ENCODE measurements at regions not wholly inside any gene's neighbourhood (a gene's known extent, or its start where the extent isn't known, plus 50 kb on each side); places are given as distances from the start of the nearest gene placed in this dataset.
A peak's percentile ranks its signal among the peaks of the same experiment; 100 is the strongest.

GRCh38 chr17:55577687-55578086, 66.4 kb upstream of the SMIM36 start:
- FAIRE-seq (no peak), DNase-seq (ENCODE audit: low read depth, low spot score) (no peak)
- dilution Hi-C loops (cut with MboI; ENCODE audit: extremely low pct_ligation_motif_present, low sequenced_read_pairs): no loop called here
- no peaks in the 10 kb centered on the region for H3K36me3 ChIP-seq (ENCODE audit: control insufficient read depth in 2 of 2, extremely low read depth in 1 of 2, insufficient read depth in 2 of 2, low read length in 2 of 2)
- TF ChIP-seq EZH2 (IDR thresholded peaks at IDR 0.05; ENCODE audit: low read length) (no peak), CTCF (optimal IDR thresholded peaks at IDR 0.05 in 1 of 3, IDR thresholded peaks at IDR 0.05 in 1 of 3, conservative IDR thresholded peaks at IDR 0.05 in 1 of 3; ENCODE audit: extremely low read depth in 1 of 3, insufficient read depth in 2 of 3, low read length in 3 of 3) (no peak)
- no peaks in the 10 kb centered on the region for H3K9me3 ChIP-seq (ENCODE audit: control insufficient read depth, low read depth, low read length)
- H3K27me3 ChIP-seq (ENCODE audit: control insufficient read depth, extremely low read depth, insufficient read depth, low read length): no peaks in the 10 kb centered on the region
- no peak overlapping the region for H3K27ac ChIP-seq (ENCODE audit: control insufficient read depth, insufficient read depth, low read length)
- no peaks in the 10 kb centered on the region for H3K79me2 ChIP-seq (ENCODE audit: control insufficient read depth, insufficient read depth, low read length)
- peaks cover 15% of the 10 kb centered on the region for H3K4me1 ChIP-seq (ENCODE audit: control insufficient read depth, extremely low read depth, insufficient read depth, low read length)
- H4K20me1 ChIP-seq (ENCODE audit: control insufficient read depth, extremely low read depth, insufficient read depth, low read length): no peaks in the 10 kb centered on the region
- no peak overlapping the region for H3K4me3 ChIP-seq (ENCODE audit: control insufficient read depth in 2 of 3, extremely low read depth in 1 of 3, insufficient read depth in 2 of 3, low read depth in 1 of 3, low read length in 3 of 3)
- no peak overlapping the region for H3K4me2 ChIP-seq (ENCODE audit: control insufficient read depth, extremely low read depth, insufficient read depth, low read depth, low read length)
- no peak overlapping the region for H3K9ac ChIP-seq (ENCODE audit: control insufficient read depth, extremely low read depth, insufficient read depth, low read length)
- no peaks in the 10 kb centered on the region for H3K9me1 ChIP-seq (ENCODE audit: control insufficient read depth, extremely low read depth, insufficient read depth, low read length)
- H2AFZ ChIP-seq (ENCODE audit: control insufficient read depth, low read length): no peak overlapping the region

- Histone ChIP-seq H3K9ac (ENCODE audit: control insufficient read depth, extremely low read depth, insufficient read depth, low read length) (no peak overlapping the region), H3K4me1 (ENCODE audit: control insufficient read depth, extremely low read depth, insufficient read depth, low read length) (peaks cover 15% of the 10 kb centered on the region), H3K9me1 (ENCODE audit: control insufficient read depth, extremely low read depth, insufficient read depth, low read length) (no peaks in the 10 kb centered on the region), H3K9me3 (ENCODE audit: control insufficient read depth, low read depth, low read length) (no peaks in the 10 kb centered on the region), H4K20me1 (ENCODE audit: control insufficient read depth, extremely low read depth, insufficient read depth, low read length) (no peaks in the 10 kb centered on the region), H3K27me3 (ENCODE audit: control insufficient read depth, extremely low read depth, insufficient read depth, low read length) (no peaks in the 10 kb centered on the region), H3K79me2 (ENCODE audit: control insufficient read depth, insufficient read depth, low read length) (no peaks in the 10 kb centered on the region), H3K27ac (ENCODE audit: control insufficient read depth, insufficient read depth, low read length) (peak overlapping the region; percentile 26), H3K4me3 (ENCODE audit: control insufficient read depth in 2 of 3, extremely low read depth in 1 of 3, insufficient read depth in 2 of 3, low read depth in 1 of 3, low read length in 3 of 3) (no peak overlapping the region), H2AFZ (ENCODE audit: control insufficient read depth, low read length) (peak overlapping the region; percentile 27), H3K4me2 (ENCODE audit: control insufficient read depth, extremely low read depth, insufficient read depth, low read depth, low read length) (peak overlapping the region; percentile 37), H3K36me3 (ENCODE audit: control insufficient read depth in 2 of 2, extremely low read depth in 1 of 2, insufficient read depth in 2 of 2, low read length in 2 of 2) (no peaks in the 10 kb centered on the region)
- TF ChIP-seq CTCF (optimal IDR thresholded peaks at IDR 0.05 in 1 of 3, IDR thresholded peaks at IDR 0.05 in 1 of 3, conservative IDR thresholded peaks at IDR 0.05 in 1 of 3; ENCODE audit: extremely low read depth in 1 of 3, insufficient read depth in 2 of 3, low read length in 3 of 3) (no peak), EZH2 (IDR thresholded peaks at IDR 0.05; ENCODE audit: low read length) (no peak)
- dilution Hi-C loops (cut with MboI; ENCODE audit: extremely low pct_ligation_motif_present, low sequenced_read_pairs): no loop called here
- no peak for FAIRE-seq
- no peak for DNase-seq (ENCODE audit: low read depth, low spot score)
Observed at GRCh38 chr17:55576996-55577586, 65.8 kb upstream of the SMIM36 start.

Measured in keratinocyte (primary cell).